Caco-2 (cell line): ENCODE measurements at regions not wholly inside any gene's neighbourhood (a gene's known extent, or its start where the extent isn't known, plus 50 kb on each side); places are given as distances from the start of the nearest gene placed in this dataset.

Experiments
- BruUV-seq: library from RNA; stranded (reverse); fragments of 400-500 nt; replicated peaks from 2 replicates; lab custom pipeline; 2021; lab: Mats Ljungman, UMichigan
- CTCF ChIA-PET: fragments of 300-600 bp; sonication (Branson Sonifier 250); formaldehyde crosslinking; loops from one replicate; lab custom pipeline; 2022; ENCODE audit warnings: antibody characterized with exemption; lab: Charles Lee
- POLR2A ChIA-PET: fragments of 300-600 bp; sonication (Branson Sonifier 250); formaldehyde crosslinking; loops from one replicate; lab custom pipeline; 2022; ENCODE audit warnings: antibody characterized with exemption; lab: Charles Lee
- DNase-seq, 2 experiments: peaks; one replicate each; pipeline versions ENCODE4 v3.0.0 to v3.0.0-alpha.2; 2020 to 2022
- H3K27me3 ChIP-seq: replicated peaks from 2 replicates; pipeline ENCODE4 v1.6.0; 2011; ENCODE audit warnings: low read length; ENCODE audit not compliant: control insufficient read depth, insufficient read depth
- H3K36me3 ChIP-seq: 2 replicates; pipeline ENCODE4 v1.5.1; 2011; ENCODE audit warnings: low read length; ENCODE audit not compliant: control insufficient read depth, insufficient read depth
- H3K4me1 ChIP-seq: fragments of 250-450 bp; sonication (Bioruptor Pico); 2 replicates; pipeline ENCODE4 v1.5.1; 2020; ENCODE audit warnings: mild to moderate bottlenecking
- H3K4me3 ChIP-seq: 2 replicates; pipeline ENCODE4 v1.5.1; 2011; ENCODE audit warnings: low read depth, mild to moderate bottlenecking, control low read depth, low read length
- H3K9me3 ChIP-seq: fragments of 250-450 bp; sonication (Bioruptor Pico); 2 replicates; pipeline ENCODE4 v1.5.1; 2020; ENCODE audit warnings: mild to moderate bottlenecking, moderate library complexity
- H3K27ac Mint-ChIP-seq: one replicate; pipeline ENCODE4 v1.8.0; 2022; ENCODE audit warnings: mixed read lengths; ENCODE audit not compliant: unreplicated experiment
- H3K27me3 Mint-ChIP-seq: one replicate; pipeline ENCODE4 v1.8.0; 2022; ENCODE audit warnings: mixed read lengths; ENCODE audit not compliant: insufficient read depth, unreplicated experiment
- H3K36me3 Mint-ChIP-seq: one replicate; pipeline ENCODE4 v1.8.0; 2022; ENCODE audit warnings: mild to moderate bottlenecking, mixed read lengths; ENCODE audit not compliant: insufficient read depth, unreplicated experiment
- H3K4me1 Mint-ChIP-seq: one replicate; pipeline ENCODE4 v1.8.0; 2022; ENCODE audit warnings: low read depth, mixed read lengths; ENCODE audit not compliant: unreplicated experiment
- H3K4me3 Mint-ChIP-seq: one replicate; pipeline ENCODE4 v1.8.0; 2022; ENCODE audit warnings: mild to moderate bottlenecking, moderate library complexity, mixed read lengths; ENCODE audit not compliant: unreplicated experiment
- H3K9me3 Mint-ChIP-seq: one replicate; pipeline ENCODE4 v1.8.0; 2022; ENCODE audit warnings: mixed read lengths; ENCODE audit not compliant: unreplicated experiment
- intact Hi-C: fragments of 100-400 bp; cut with micrococcal nuclease; formaldehyde crosslinking; loops from one replicate; pipeline ENCODE4 v1.10.0; 2022; ENCODE audit not compliant: unreplicated experiment
- TF ChIP-seq, protein P1 (sequence below), 2 experiments: fragments of 200-600 bp in 1 of 2; IDR thresholded peaks; 1 replicate in 1 of 2; 2 replicates in 1 of 2; pipeline versions ENCODE4 v1.5.1 to v1.8.0; 2011 to 2022; ENCODE audit warnings: antibody characterized with exemption in 1 of 2, control low read depth in 1 of 2, inconsistent platforms in 1 of 2, low read depth in 1 of 2, low read length in 1 of 2, mild to moderate bottlenecking in 1 of 2, moderate library complexity in 1 of 2; ENCODE audit not compliant: insufficient read depth in 1 of 2, severe bottlenecking in 1 of 2, unreplicated experiment in 1 of 2

- intact Hi-C loops = no loop called here
- no TSS peak for BruUV-seq
- H3K4me1 Mint-ChIP-seq = no peaks in the 10 kb centered on the region
- no peaks in the 10 kb centered on the region for H3K9me3 Mint-ChIP-seq
- DNase-seq = no peak
- H3K36me3 Mint-ChIP-seq = no peaks in the 10 kb centered on the region
- no peak overlapping the region for H3K4me3 ChIP-seq
- no peak overlapping the region for H3K27ac Mint-ChIP-seq
- no peaks in the 10 kb centered on the region for H3K9me3 ChIP-seq
- H3K4me3 Mint-ChIP-seq = no peak overlapping the region
- no peaks in the 10 kb centered on the region for H3K36me3 ChIP-seq
- TF ChIP-seq, protein P1, sequence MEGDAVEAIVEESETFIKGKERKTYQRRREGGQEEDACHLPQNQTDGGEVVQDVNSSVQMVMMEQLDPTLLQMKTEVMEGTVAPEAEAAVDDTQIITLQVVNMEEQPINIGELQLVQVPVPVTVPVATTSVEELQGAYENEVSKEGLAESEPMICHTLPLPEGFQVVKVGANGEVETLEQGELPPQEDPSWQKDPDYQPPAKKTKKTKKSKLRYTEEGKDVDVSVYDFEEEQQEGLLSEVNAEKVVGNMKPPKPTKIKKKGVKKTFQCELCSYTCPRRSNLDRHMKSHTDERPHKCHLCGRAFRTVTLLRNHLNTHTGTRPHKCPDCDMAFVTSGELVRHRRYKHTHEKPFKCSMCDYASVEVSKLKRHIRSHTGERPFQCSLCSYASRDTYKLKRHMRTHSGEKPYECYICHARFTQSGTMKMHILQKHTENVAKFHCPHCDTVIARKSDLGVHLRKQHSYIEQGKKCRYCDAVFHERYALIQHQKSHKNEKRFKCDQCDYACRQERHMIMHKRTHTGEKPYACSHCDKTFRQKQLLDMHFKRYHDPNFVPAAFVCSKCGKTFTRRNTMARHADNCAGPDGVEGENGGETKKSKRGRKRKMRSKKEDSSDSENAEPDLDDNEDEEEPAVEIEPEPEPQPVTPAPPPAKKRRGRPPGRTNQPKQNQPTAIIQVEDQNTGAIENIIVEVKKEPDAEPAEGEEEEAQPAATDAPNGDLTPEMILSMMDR (IDR thresholded peaks at IDR 0.05; ENCODE audit: insufficient read depth in 1 of 2, low read depth in 1 of 2, low read length in 1 of 2, severe bottlenecking in 1 of 2, unreplicated experiment in 1 of 2) = no peak
- peaks cover 3% of the 10 kb centered on the region for H3K27me3 Mint-ChIP-seq
- POLR2A ChIA-PET = no interaction called here
- no peaks in the 10 kb centered on the region for H3K4me1 ChIP-seq
- CTCF ChIA-PET = no interaction called here
- H3K27me3 ChIP-seq = no peaks in the 10 kb centered on the region
Observed at GRCh38 chr4:138616775-138617174, 374.6 kb upstream of the SLC7A11 start.

DNA sequence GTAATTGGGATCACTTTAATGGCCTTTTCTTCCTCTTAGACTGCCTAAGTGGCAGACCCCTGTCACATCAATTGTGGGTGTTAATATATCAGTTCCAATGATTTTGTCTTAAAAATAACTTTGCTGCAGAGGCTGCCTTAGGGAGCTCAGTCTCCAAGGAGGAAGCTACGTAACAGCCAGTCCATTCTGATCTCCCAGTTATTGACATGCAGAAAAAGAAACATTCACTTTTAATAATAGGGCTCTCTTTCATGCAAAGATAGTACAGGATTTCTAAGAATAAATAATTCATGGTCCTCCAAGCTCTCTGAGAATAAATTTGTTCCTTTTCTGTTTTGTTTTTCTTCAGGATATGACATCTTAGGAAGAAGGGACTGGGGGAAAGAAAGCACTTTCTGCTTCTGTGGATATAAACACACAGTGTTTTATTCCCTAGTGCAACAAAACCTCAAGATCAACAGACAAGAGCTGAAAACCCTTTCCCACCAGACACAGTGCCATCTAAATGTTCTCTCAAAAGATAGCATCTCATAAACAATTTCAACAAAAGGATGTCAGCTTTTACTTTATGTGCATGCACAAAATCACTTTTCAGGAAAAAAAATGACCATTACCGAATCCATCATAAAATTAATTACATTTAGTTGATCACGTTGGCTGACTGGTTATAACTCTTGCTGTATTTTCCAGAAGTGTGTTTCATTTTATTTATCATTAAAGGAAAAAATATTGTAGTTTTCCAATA is 372.4 kb upstream of the SLC7A11 start:
- peaks cover 3% of the 10 kb centered on the region for H3K27me3 Mint-ChIP-seq
- TF ChIP-seq, protein P1 (IDR thresholded peaks at IDR 0.05; ENCODE audit: insufficient read depth in 1 of 2, low read depth in 1 of 2, low read length in 1 of 2, severe bottlenecking in 1 of 2, unreplicated experiment in 1 of 2) = no peak
- Histone ChIP-seq H3K4me1 (no peaks in the 10 kb centered on the region), H3K36me3 (no peaks in the 10 kb centered on the region), H3K9me3 (no peaks in the 10 kb centered on the region), H3K4me3 (no peak overlapping the region), H3K27me3 (no peaks in the 10 kb centered on the region)
- no TSS peak for BruUV-seq
- intact Hi-C loops = no loop called here
- H3K4me3 Mint-ChIP-seq = no peak overlapping the region
- no peaks in the 10 kb centered on the region for H3K4me1 Mint-ChIP-seq
- DNase-seq = no peak
- no peaks in the 10 kb centered on the region for H3K36me3 Mint-ChIP-seq
- ChIA-PET POLR2A (no interaction called here), CTCF (no interaction called here)
- no peaks in the 10 kb centered on the region for H3K9me3 Mint-ChIP-seq
- no peak overlapping the region for H3K27ac Mint-ChIP-seq

- Mint-ChIP-seq H3K36me3 (no peaks in the 10 kb centered on the region), H3K9me3 (no peaks in the 10 kb centered on the region), H3K27ac (no peak overlapping the region), H3K27me3 (peaks cover 3% of the 10 kb centered on the region), H3K4me3 (no peak overlapping the region), H3K4me1 (no peaks in the 10 kb centered on the region)
- POLR2A ChIA-PET = no interaction called here
- Histone ChIP-seq H3K4me3 (no peak overlapping the region), H3K27me3 (no peaks in the 10 kb centered on the region), H3K9me3 (no peaks in the 10 kb centered on the region), H3K36me3 (no peaks in the 10 kb centered on the region), H3K4me1 (no peaks in the 10 kb centered on the region)
- CTCF ChIA-PET = no interaction called here
- BruUV-seq = no TSS peak
- TF ChIP-seq, protein P1 (IDR thresholded peaks at IDR 0.05; ENCODE audit: insufficient read depth in 1 of 2, low read depth in 1 of 2, low read length in 1 of 2, severe bottlenecking in 1 of 2, unreplicated experiment in 1 of 2) = no peak
- DNase-seq = no peak
- intact Hi-C loops = no loop called here
Observed at GRCh38 chr4:138612428-138612827, 370.3 kb upstream of the SLC7A11 start.
